GM13977 (cell line): ENCODE measurements at regions not wholly inside any gene's neighbourhood (a gene's known extent, or its start where the extent isn't known, plus 50 kb on each side); places are given as distances from the start of the nearest gene placed in this dataset.

Experiments used
- DNase-seq: peaks from one replicate; pipeline ENCODE4 v3.0.0; 2012; ENCODE audit warnings: low spot score
- CTCF ChIP-seq: IDR thresholded peaks from 2 replicates; pipeline ENCODE4 v1.5.1; 2012; ENCODE audit warnings: mild to moderate bottlenecking, control low read depth; ENCODE audit not compliant: insufficient read depth; ENCODE audit errors: extremely low read depth, missing control alignments
- in situ Hi-C: fragments of 300-500 bp; cut with MboI; formaldehyde crosslinking; loops from one replicate; pipeline ENCODE4 v1.12.0; 2022; ENCODE audit warnings: low sequenced_read_pairs, low pct_unique_long_range_greater_than_20kb, mixed read lengths, inconsistent platforms; ENCODE audit not compliant: unreplicated experiment

- no peak for DNase-seq
Observed at GRCh38 chr18:73688851-73689711, 458.6 kb downstream of the FBXO15 start.

GRCh38 chr18:73688161-73688560, 459.5 kb downstream of the FBXO15 start:
- no peak for DNase-seq
- in situ Hi-C loops: no loop called here
- TF ChIP-seq CTCF: no peak

More at GRCh38 chr18:73688851-73689711, 458.6 kb downstream of the FBXO15 start:
- TF ChIP-seq CTCF: no peak
- in situ Hi-C loops: no loop called here

- no peak for DNase-seq
- no peak for TF ChIP-seq CTCF
- in situ Hi-C loops: no loop called here
Observed at GRCh38 chr18:73684647-73685046, 463.0 kb downstream of the FBXO15 start.

GRCh38 chr18:73683409-73684238, 464.0 kb downstream of the FBXO15 start:
- TF ChIP-seq CTCF: no peak
- in situ Hi-C loops: no loop called here
- DNase-seq: no peak

- TF ChIP-seq CTCF: no peak
- no peak for DNase-seq
- in situ Hi-C loops: no loop called here
Observed at GRCh38 chr18:73681912-73682311, 465.7 kb downstream of the FBXO15 start.

GRCh38 chr18:73681398-73681797, 466.2 kb downstream of the FBXO15 start:
- no peak for TF ChIP-seq CTCF
- DNase-seq: no peak
- in situ Hi-C loops: no loop called here
